Gastrocnemius medialis (tissue), 4 donors: ENCODE measurements at regions not wholly inside any gene's neighbourhood (a gene's known extent, or its start where the extent isn't known, plus 50 kb on each side); places are given as distances from the start of the nearest gene placed in this dataset.

Experiments
- ATAC-seq, 2 donors: fragments of 150-250 bp; one replicate each; pipeline ENCODE4 v1.9.1; 2016
- DNase-seq, 2 donors: peaks; one replicate each; pipeline ENCODE4 v3.0.0-alpha.2; 2019
- H3K27ac ChIP-seq, 4 donors: fragments of 200-600 bp; sonication (generic); 1 replicate in 1 of 4; 2 replicates in 3 of 4; pipeline ENCODE4 v1.5.1; 2016 to 2018; ENCODE audit warnings: mild to moderate bottlenecking in 2 of 4, moderate library complexity in 1 of 4
- H3K27me3 ChIP-seq, 3 donors: fragments of 200-600 bp; sonication (generic) in 2 of 3; 1 replicate in 1 of 3; 2 replicates in 2 of 3; pipeline versions ENCODE4 v1.5.1 to v1.6.0; 2016 to 2019; ENCODE audit warnings: mild to moderate bottlenecking in 1 of 3, moderate library complexity in 1 of 3
- H3K36me3 ChIP-seq, 2 donors: fragments of 200-600 bp; sonication (generic) in 1 of 2; one replicate each; pipeline ENCODE4 v1.5.1; 2017 to 2018
- H3K4me1 ChIP-seq, 2 donors: fragments of 200-600 bp; sonication (generic) in 1 of 2; one replicate each; pipeline ENCODE4 v1.5.1; 2016 to 2017; ENCODE audit warnings: mild to moderate bottlenecking in 2 of 2
- H3K4me3 ChIP-seq, 4 donors: fragments of 200-600 bp; sonication (generic) in 3 of 4; 1 replicate in 1 of 4; 2 replicates in 3 of 4; pipeline ENCODE4 v1.5.1; 2016 to 2019; ENCODE audit warnings: mild to moderate bottlenecking in 2 of 4
- H3K9me3 ChIP-seq, 3 donors: fragments of 200-600 bp; sonication (generic) in 2 of 3; 1 replicate in 1 of 3; 2 replicates in 2 of 3; pipeline ENCODE4 v1.5.1; 2016 to 2019
- CTCF ChIP-seq, 5 experiments: fragments of 450-650 bp in 3 of 5; fragments of 200-600 bp in 2 of 5; sonication (generic) in 2 of 5; IDR thresholded peaks in 4 of 5; conservative IDR thresholded peaks in 1 of 5; 1 replicate in 4 of 5; 2 replicates in 1 of 5; pipeline ENCODE4 v1.5.1; 2016 to 2019; ENCODE audit warnings: antibody characterized with exemption in 5 of 5, mild to moderate bottlenecking in 3 of 5, moderate library complexity in 3 of 5
- POLR2A ChIP-seq, 2 donors: fragments of 450-650 bp; IDR thresholded peaks; one replicate each; pipeline ENCODE4 v1.6.1; 2017; ENCODE audit warnings: antibody characterized with exemption in 2 of 2, mild to moderate bottlenecking in 2 of 2, moderate library complexity in 2 of 2
- in situ Hi-C, 4 donors: fragments of 200-750 bp; cut with MboI; loops; one replicate each; pipeline versions ENCODE4 v1.15.0 to v1.8.0; 2017; ENCODE audit warnings: low sequenced_read_pairs in 4 of 4
- intact Hi-C: fragments of 100-400 bp; cut with DNase I; formaldehyde crosslinking; loops from one replicate; pipeline ENCODE4 v1.15.1; 2023; ENCODE audit warnings: low total_unique reads

GRCh38 chr10:131738396-131738735 is 162.4 kb upstream of the PPP2R2D start:
- H3K9me3 ChIP-seq = no peaks in the 10 kb centered on the region
- DNase-seq = no peak

GRCh38 chr10:131739206-131739605 is 161.6 kb upstream of the PPP2R2D start:
- Histone ChIP-seq H3K27ac (no peak overlapping the region), H3K36me3 (no peaks in the 10 kb centered on the region), H3K9me3 (no peaks in the 10 kb centered on the region), H3K4me3 (no peak overlapping the region), H3K27me3 (peaks cover 5 to 12% (median 11%) of the 10 kb centered on the region in 3 donors), H3K4me1 (no peaks in the 10 kb centered on the region)
- in situ Hi-C loops (no loop called here), intact Hi-C loops (no loop called here)
- ATAC-seq (no peak), DNase-seq (no peak)
- TF ChIP-seq POLR2A (IDR thresholded peaks at IDR 0.05) (no peak), CTCF (IDR thresholded peaks at IDR 0.05 in 4 of 5, conservative IDR thresholded peaks at IDR 0.05 in 1 of 5) (no peak)

More at GRCh38 chr10:131738396-131738735, 162.4 kb upstream of the PPP2R2D start:
- Histone ChIP-seq H3K4me1 (no peaks in the 10 kb centered on the region), H3K36me3 (no peaks in the 10 kb centered on the region), H3K4me3 (no peak overlapping the region), H3K27me3 (peaks cover 3 to 6% (median 6%) of the 10 kb centered on the region in 3 donors), H3K27ac (no peak overlapping the region)
- TF ChIP-seq POLR2A (IDR thresholded peaks at IDR 0.05) (no peak), CTCF (IDR thresholded peaks at IDR 0.05 in 4 of 5, conservative IDR thresholded peaks at IDR 0.05 in 1 of 5) (no peak)
- no peak for ATAC-seq
- in situ Hi-C loops = no loop called here
- intact Hi-C loops = no loop called here

GRCh38 chr10:131742500-131742951 is 158.3 kb upstream of the PPP2R2D start:
- H3K4me3 ChIP-seq = no peak overlapping the region
- H3K9me3 ChIP-seq = no peaks in the 10 kb centered on the region
- DNase-seq (no peak), ATAC-seq (no peak)
- intact Hi-C loops (no loop called here), in situ Hi-C loops (no loop called here)
- H3K36me3 ChIP-seq = no peaks in the 10 kb centered on the region
- no peak overlapping the region for H3K27ac ChIP-seq
- H3K27me3 ChIP-seq = peaks cover 5 to 12% (median 11%) of the 10 kb centered on the region in 3 donors
- H3K4me1 ChIP-seq = no peaks in the 10 kb centered on the region
- TF ChIP-seq POLR2A (IDR thresholded peaks at IDR 0.05) = no peak
- TF ChIP-seq CTCF (IDR thresholded peaks at IDR 0.05 in 4 of 5, conservative IDR thresholded peaks at IDR 0.05 in 1 of 5) = no peak

GRCh38 chr10:131743190-131744151 is 157.3 kb upstream of the PPP2R2D start:
- H3K9me3 ChIP-seq = no peaks in the 10 kb centered on the region
- intact Hi-C loops = no loop called here
- ATAC-seq (no peak), DNase-seq (no peak)
- no peaks in the 10 kb centered on the region for H3K36me3 ChIP-seq
- no peak overlapping the region for H3K4me3 ChIP-seq
- no peak overlapping the region for H3K27ac ChIP-seq
- no peaks in the 10 kb centered on the region for H3K4me1 ChIP-seq
- H3K27me3 ChIP-seq = peaks cover 5 to 12% (median 11%) of the 10 kb centered on the region in 3 donors
- TF ChIP-seq CTCF (IDR thresholded peaks at IDR 0.05 in 4 of 5, conservative IDR thresholded peaks at IDR 0.05 in 1 of 5) = no peak
- in situ Hi-C loops = no loop called here
